HUES48 (cell line): ENCODE measurements at regions not wholly inside any gene's neighbourhood (a gene's known extent, or its start where the extent isn't known, plus 50 kb on each side); places are given as distances from the start of the nearest gene placed in this dataset.
"Not testable (repeated sequence)": the region's sequence is repeated elsewhere in the genome, so short reads cannot be mapped to it uniquely, and the experiment has no call there.

Experiments used
- H3K27ac ChIP-seq: one replicate; pipeline ENCODE4 v1.7.0; 2013; ENCODE audit warnings: low read depth, low read length, inconsistent platforms
- H3K27me3 ChIP-seq: 2 replicates; pipeline ENCODE4 v1.6.1; 2013; ENCODE audit warnings: mild to moderate bottlenecking, low read length; ENCODE audit not compliant: control insufficient read depth, insufficient read depth
- H3K36me3 ChIP-seq: 2 replicates; pipeline ENCODE4 v1.6.1; 2013; ENCODE audit warnings: low read length; ENCODE audit not compliant: control insufficient read depth, insufficient read depth
- H3K4me1 ChIP-seq: 2 replicates; pipeline ENCODE4 v1.6.1; 2013; ENCODE audit warnings: mild to moderate bottlenecking, low read length; ENCODE audit not compliant: control insufficient read depth, insufficient read depth
- H3K4me3 ChIP-seq: 2 replicates; pipeline ENCODE4 v1.5.1; 2013; ENCODE audit warnings: mild to moderate bottlenecking, low read depth, low read length
- H3K9ac ChIP-seq: 2 replicates; pipeline ENCODE4 v1.6.1; 2013; ENCODE audit warnings: mild to moderate bottlenecking, low read depth, low read length, moderate library complexity
- H3K9me3 ChIP-seq: 2 replicates; pipeline ENCODE4 v1.6.1; 2013; ENCODE audit warnings: low read length; ENCODE audit not compliant: control insufficient read depth, insufficient read depth

DNA sequence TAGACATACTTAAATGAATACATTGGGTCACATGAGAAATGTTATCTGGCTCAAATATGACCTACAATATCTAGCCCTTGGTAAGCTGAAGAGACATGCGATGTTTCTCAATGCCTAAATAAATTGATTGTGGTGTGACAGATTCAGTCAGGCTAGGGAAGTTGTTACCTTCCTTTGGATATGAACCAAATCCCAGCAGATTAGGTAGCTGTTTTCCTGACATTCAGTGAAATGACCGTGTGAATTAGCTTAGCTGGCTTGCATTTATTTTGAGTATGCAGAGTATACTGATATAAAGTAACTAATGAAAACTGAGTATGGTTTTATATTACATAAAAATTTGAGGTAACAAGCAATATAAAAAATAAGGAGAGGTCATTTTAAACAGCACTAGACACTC lies 288.2 kb downstream of the GJA1 start:
- no peaks in the 10 kb centered on the region for H3K36me3 ChIP-seq
- no peak overlapping the region for H3K27ac ChIP-seq
- H3K9ac ChIP-seq, result no peak overlapping the region
- no peaks in the 10 kb centered on the region for H3K27me3 ChIP-seq
- no peak overlapping the region for H3K4me3 ChIP-seq
- H3K9me3 ChIP-seq, result peaks cover 5% of the 10 kb centered on the region; the same call in 1 of the 2 replicates
- no peaks in the 10 kb centered on the region for H3K4me1 ChIP-seq

DNA sequence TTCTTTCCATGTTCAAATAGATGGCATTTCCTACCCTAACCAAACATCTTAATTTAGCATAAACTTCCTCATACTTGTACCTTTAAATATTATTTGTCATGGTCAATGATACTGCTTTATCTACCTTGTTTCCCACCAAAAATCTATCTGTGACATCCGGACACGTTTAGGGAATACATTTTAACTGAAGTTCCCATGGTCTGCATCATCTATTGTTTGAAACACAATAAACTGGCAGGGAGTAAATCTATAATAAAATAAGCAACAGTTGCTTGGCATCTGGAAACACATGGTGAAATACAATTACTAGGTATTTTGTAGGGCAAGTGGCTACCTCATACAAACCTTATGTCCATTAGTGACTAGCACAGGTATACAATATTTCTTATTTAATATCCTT lies 289.1 kb downstream of the GJA1 start:
- Histone ChIP-seq H3K4me3 (no peak overlapping the region), H3K36me3 (no peaks in the 10 kb centered on the region), H3K9me3 (peaks cover 5% of the 10 kb centered on the region; the same call in 1 of the 2 replicates), H3K27ac (no peak overlapping the region), H3K4me1 (no peaks in the 10 kb centered on the region), H3K9ac (no peak overlapping the region), H3K27me3 (no peaks in the 10 kb centered on the region)

DNA sequence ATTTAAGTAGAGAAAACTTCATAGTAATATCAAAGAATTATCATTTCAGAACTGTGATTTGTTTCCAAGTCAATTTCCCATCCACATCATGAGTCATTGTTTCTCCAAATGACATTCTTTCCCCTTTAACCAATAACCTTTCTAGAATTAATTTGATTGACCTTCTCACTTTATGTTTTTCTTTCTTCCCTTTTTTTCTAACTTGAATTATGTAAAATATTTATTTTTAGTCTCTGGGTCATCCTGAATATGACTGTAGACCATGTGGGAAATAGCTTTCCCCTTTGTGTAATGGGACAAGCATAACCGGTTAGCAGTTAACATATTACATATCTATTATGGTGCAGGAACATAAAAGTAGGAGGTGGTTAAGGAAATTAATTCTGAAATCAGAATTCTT lies 291.1 kb downstream of the GJA1 start:
- Histone ChIP-seq H3K27me3 (no peaks in the 10 kb centered on the region), H3K9me3 (peaks cover 11% of the 10 kb centered on the region; the same call in 1 of the 2 replicates), H3K27ac (no peak overlapping the region), H3K36me3 (no peaks in the 10 kb centered on the region), H3K4me1 (no peaks in the 10 kb centered on the region), H3K4me3 (no peak overlapping the region), H3K9ac (no peak overlapping the region)

DNA sequence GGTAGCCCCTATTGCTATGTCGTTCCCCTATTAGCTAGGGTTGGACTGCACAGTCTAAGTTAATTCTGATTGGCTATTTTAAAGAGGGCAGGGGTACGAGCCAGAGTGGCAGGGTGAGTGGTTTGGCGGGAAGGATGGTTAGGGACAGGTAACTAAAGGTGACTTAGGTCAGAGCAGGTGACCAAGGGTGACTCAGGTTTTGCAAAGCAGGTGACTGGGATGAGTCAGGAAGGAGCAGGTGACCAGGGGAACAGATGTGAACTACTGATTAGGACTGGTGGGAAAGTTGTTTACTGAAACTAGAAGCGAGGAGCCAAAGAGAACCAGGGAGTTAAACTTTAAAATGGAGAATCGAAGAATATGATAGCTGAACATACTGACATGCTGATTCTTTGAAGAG lies 295.2 kb downstream of the GJA1 start:
- Histone ChIP-seq H3K9me3 (peaks cover 11% of the 10 kb centered on the region; the same call in 1 of the 2 replicates), H3K36me3 (no peaks in the 10 kb centered on the region), H3K9ac (no peak overlapping the region), H3K4me3 (no peak overlapping the region), H3K4me1 (peaks cover 6% of the 10 kb centered on the region; the same call in 1 of the 2 replicates), H3K27me3 (no peaks in the 10 kb centered on the region), H3K27ac (no peak overlapping the region)

DNA sequence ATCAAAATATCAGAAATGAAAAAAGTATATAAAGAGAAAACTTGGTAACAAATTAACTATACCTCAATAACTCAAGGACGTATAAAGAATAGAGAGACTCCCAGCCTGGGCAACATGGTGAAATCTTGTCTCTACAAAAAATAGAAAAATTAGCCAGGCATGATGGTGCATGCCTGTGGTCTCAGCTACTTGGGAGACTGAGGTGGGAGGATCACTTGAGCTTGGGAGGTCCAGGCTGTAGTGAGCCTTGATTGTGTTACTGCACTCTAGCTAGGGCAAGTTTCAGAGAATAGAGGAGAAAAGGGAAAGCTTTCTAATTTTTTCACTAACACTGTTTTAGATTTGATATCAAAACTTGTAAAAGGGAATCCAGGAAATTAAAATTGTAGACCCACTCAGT lies 295.9 kb downstream of the GJA1 start:
- no peaks in the 10 kb centered on the region for H3K27me3 ChIP-seq
- H3K4me3 ChIP-seq, result no peak overlapping the region
- no peaks in the 10 kb centered on the region for H3K36me3 ChIP-seq
- peaks cover 6% of the 10 kb centered on the region; the same call in 1 of the 2 replicates for H3K4me1 ChIP-seq
- H3K9ac ChIP-seq, result no peak overlapping the region
- peaks cover 11% of the 10 kb centered on the region; the same call in 1 of the 2 replicates for H3K9me3 ChIP-seq
- H3K27ac ChIP-seq, result no peak overlapping the region

DNA sequence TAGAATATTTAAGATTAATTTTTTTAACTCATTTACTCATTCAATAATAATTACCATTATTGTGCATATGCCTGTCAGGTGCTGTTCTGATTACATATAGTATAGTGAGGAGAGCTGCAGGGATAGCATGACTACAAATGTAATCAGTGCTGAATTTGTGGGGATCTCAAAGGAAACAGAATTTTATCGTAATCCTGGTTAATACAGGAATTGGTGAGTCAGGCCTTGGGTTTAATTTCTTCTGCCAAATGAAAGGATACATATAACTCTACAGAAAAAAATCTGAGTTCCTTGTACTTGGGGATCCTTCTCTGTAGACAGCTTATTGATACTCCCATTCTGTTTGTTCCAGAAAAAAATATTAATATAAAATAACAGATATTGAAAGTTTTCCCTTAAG lies 297.2 kb downstream of the GJA1 start:
- Histone ChIP-seq H3K36me3 (no peaks in the 10 kb centered on the region), H3K4me3 (no peak overlapping the region), H3K27me3 (no peaks in the 10 kb centered on the region), H3K27ac (no peak overlapping the region), H3K9me3 (peaks cover 11% of the 10 kb centered on the region; the same call in 1 of the 2 replicates), H3K4me1 (peaks cover 6% of the 10 kb centered on the region; the same call in 1 of the 2 replicates), H3K9ac (no peak overlapping the region)

DNA sequence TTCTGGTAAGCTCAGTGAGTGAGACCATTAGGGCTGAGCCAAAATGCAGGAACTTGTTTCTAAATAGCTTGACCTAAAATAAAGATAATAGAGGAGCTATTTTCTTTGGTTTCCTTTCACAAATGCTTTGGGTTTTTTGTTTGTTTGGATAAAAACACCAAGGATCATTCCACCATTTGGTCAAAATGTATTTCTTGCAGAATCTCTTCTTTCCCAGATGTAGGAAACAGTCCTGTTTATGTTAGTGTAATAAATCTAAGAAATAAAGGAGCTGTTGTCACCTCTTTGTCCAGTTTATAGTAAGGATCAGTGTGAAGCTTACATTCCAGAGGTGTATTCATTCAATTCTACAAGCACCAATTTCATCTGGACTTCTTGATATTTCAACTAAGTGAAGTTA lies 297.8 kb downstream of the GJA1 start:
- Histone ChIP-seq H3K4me1 (peaks cover 6% of the 10 kb centered on the region; the same call in 1 of the 2 replicates), H3K36me3 (no peaks in the 10 kb centered on the region), H3K9ac (no peak overlapping the region), H3K27me3 (no peaks in the 10 kb centered on the region), H3K9me3 (peaks cover 11% of the 10 kb centered on the region; the same call in 1 of the 2 replicates), H3K4me3 (no peak overlapping the region), H3K27ac (no peak overlapping the region)

DNA sequence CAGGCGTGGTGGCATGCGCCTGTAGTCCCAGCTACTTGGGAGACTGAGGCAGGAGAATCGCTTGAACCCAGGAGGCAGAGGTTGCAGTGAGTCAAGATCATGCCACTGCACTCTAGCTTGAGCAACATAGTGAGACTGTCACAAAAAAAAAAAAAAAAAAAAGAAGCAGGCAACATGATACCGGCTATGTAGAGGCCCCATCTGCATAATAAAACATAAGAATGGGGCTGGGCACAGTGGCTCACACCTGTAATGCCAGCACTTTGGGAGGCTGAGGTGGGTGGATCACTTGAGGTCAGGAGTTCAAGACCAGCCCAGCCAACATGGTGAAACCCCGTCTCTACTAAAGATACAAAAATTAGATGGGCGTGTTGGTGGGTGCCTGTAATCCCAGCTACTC lies 304.7 kb downstream of the GJA1 start:
- H3K9me3 ChIP-seq, H3K36me3 ChIP-seq, H3K27ac ChIP-seq, H3K4me3 ChIP-seq, H3K9ac ChIP-seq, H3K27me3 ChIP-seq, H3K4me1 ChIP-seq: not testable (repeated sequence)

DNA sequence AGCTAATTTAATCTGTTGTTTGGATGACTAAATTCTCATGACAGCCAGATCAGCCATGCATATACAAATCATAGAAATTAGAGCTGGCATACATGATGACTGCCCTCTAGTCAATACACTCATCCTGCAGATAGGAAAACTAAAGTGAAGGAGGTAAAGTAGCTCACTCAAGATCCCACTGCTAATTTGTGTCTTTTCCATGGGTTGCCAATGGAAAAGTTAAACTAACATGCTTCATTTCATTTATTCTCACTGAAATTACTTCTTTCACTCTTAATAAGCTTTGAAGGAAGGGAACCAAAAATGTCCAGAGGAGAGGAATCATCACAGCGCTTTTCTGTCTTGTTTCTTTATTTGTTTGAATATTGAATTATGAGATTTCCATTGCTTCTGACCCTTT lies 308.2 kb downstream of the GJA1 start:
- Histone ChIP-seq H3K36me3 (no peaks in the 10 kb centered on the region), H3K4me1 (no peaks in the 10 kb centered on the region), H3K4me3 (no peak overlapping the region), H3K27me3 (no peaks in the 10 kb centered on the region), H3K9me3 (no peaks in the 10 kb centered on the region), H3K9ac (no peak overlapping the region), H3K27ac (no peak overlapping the region)

DNA sequence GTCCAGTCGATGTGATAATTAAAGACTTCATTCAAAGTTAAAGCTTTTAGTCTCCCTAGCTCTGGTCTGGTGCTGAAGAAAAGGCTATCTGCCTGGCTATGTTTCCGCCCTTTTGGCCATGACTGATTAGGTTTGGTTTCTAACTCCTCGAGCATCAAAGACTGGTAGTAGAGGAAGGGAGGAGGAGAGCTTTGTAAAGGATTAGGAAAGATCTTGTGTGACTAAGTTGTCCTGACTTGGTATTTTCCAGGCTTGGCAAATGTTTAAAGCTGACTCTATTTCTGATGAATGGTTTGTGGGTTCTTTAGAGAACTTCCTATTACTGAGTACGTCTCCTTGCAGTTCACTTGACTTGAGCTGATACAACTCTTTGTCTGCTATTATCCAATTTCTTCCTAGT lies 312.9 kb downstream of the GJA1 start:
- no peaks in the 10 kb centered on the region for H3K4me1 ChIP-seq

DNA sequence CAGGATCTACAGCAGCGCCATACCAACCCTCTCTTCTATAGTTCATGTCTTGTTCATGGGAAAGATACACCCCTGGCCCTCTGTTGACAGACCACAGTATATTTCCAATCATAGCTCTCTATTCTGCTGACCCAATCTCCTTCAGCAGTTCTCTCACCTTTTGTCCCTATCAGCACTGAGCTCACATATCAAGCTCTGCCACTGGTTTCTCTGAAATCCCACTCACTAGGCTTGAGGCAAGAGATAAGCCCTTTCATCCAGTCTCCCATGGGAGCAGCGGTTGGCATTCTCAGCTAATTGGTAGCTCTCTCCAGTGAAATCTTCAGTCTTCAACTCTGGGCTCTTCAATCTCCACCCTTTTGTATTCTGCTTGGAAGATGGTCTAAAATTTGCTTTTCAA lies 313.4 kb downstream of the GJA1 start:
- no peak overlapping the region for H3K4me3 ChIP-seq

More for the DNA sequence above, 312.9 kb downstream of the GJA1 start:
- Histone ChIP-seq H3K9ac (no peak overlapping the region), H3K4me3 (no peak overlapping the region), H3K27me3 (no peaks in the 10 kb centered on the region), H3K36me3 (no peaks in the 10 kb centered on the region), H3K27ac (no peak overlapping the region), H3K9me3 (no peaks in the 10 kb centered on the region)

DNA sequence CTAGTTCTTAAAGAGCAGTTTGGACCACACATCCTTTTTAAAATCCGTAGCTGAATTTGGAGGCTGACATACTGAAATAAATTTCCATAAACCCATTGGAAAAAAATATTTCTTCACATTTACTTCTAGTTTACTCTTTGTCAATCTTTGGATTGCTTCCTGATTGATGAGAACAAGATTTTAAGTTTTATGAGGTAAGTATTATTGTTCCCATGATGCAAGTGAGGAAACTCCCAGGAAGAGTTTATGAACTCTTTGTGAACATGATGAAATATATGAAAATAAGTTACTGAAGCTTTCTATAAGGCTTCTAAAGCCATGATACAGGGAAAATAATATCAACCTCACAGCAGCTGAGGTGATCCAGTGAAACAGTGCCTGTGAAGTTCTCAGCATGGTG lies 320.0 kb downstream of the GJA1 start:
- no peak overlapping the region for H3K27ac ChIP-seq
- H3K36me3 ChIP-seq, result no peaks in the 10 kb centered on the region
- no peaks in the 10 kb centered on the region for H3K27me3 ChIP-seq
- H3K9ac ChIP-seq, result no peak overlapping the region
- H3K4me3 ChIP-seq, result no peak overlapping the region
- no peaks in the 10 kb centered on the region for H3K4me1 ChIP-seq
- H3K9me3 ChIP-seq, result no peaks in the 10 kb centered on the region

More for the DNA sequence above, 313.4 kb downstream of the GJA1 start:
- Histone ChIP-seq H3K4me1 (no peaks in the 10 kb centered on the region), H3K27me3 (no peaks in the 10 kb centered on the region), H3K36me3 (no peaks in the 10 kb centered on the region), H3K27ac (no peak overlapping the region), H3K9ac (no peak overlapping the region), H3K9me3 (no peaks in the 10 kb centered on the region)
